ENCODE measurements at regions not wholly inside any gene's neighbourhood (a gene's known extent, or its start where the extent isn't known, plus 50 kb on each side); places are given as distances from the start of the nearest gene placed in this dataset.

DNA sequence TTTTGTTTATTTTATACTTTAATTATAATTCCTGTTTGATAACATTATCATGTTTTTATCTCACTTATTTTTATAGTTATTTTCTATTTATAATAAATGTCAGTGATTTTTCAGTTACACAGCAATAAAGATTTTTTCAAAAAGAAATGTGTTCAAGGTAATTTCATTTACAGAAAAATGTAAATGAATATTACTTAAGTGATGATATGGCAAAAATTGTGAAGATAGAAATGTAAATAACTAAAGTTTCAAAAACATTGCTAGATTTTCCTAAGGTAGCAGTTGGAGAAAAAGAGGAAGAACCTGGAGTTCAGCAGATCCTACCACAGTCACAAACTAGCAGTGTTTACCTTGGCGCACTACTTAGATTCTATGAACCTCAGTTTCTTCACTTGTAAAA lies 202.6 kb downstream of the RFPL4B start:
- TF ChIP-seq POLR2A (IDR thresholded peaks at IDR 0.05): no peak
- TF ChIP-seq, protein P1, sequence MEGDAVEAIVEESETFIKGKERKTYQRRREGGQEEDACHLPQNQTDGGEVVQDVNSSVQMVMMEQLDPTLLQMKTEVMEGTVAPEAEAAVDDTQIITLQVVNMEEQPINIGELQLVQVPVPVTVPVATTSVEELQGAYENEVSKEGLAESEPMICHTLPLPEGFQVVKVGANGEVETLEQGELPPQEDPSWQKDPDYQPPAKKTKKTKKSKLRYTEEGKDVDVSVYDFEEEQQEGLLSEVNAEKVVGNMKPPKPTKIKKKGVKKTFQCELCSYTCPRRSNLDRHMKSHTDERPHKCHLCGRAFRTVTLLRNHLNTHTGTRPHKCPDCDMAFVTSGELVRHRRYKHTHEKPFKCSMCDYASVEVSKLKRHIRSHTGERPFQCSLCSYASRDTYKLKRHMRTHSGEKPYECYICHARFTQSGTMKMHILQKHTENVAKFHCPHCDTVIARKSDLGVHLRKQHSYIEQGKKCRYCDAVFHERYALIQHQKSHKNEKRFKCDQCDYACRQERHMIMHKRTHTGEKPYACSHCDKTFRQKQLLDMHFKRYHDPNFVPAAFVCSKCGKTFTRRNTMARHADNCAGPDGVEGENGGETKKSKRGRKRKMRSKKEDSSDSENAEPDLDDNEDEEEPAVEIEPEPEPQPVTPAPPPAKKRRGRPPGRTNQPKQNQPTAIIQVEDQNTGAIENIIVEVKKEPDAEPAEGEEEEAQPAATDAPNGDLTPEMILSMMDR (IDR thresholded peaks at IDR 0.05): no peak

Data from esophagus squamous epithelium (tissue), 4 donors.